BE2C (cell line): ENCODE measurements at regions not wholly inside any gene's neighbourhood (a gene's known extent, or its start where the extent isn't known, plus 50 kb on each side); places are given as distances from the start of the nearest gene placed in this dataset.

ENCODE experiments used
- DNase-seq: peaks from one replicate; pipeline ENCODE4 v3.0.0-alpha.2; 2020
- H3K27me3 ChIP-seq: fragments of 250-450 bp; sonication (Bioruptor Pico); 2 replicates; pipeline ENCODE4 v1.5.1; 2020; ENCODE audit warnings: mild to moderate bottlenecking
- H3K36me3 ChIP-seq: fragments of 250-450 bp; sonication (Bioruptor Pico); 2 replicates; pipeline ENCODE4 v1.5.1; 2020; ENCODE audit warnings: mild to moderate bottlenecking
- H3K4me1 ChIP-seq: fragments of 250-450 bp; sonication (Bioruptor Pico); 2 replicates; pipeline ENCODE4 v1.5.1; 2020
- H3K4me3 ChIP-seq: 2 replicates; pipeline ENCODE4 v1.5.1; 2011; ENCODE audit warnings: low read depth, low read length
- H3K9me3 ChIP-seq: fragments of 250-450 bp; sonication (Bioruptor Pico); 2 replicates; pipeline ENCODE4 v1.5.1; 2020
- CTCF ChIP-seq: IDR thresholded peaks from 2 replicates; pipeline ENCODE4 v1.5.1; 2012; ENCODE audit warnings: mild to moderate bottlenecking, low read depth, low read length

GRCh38 chr5:101608322-101608721, 687.8 kb downstream of the SLCO4C1 start:
- no peak for TF ChIP-seq CTCF
- no peak overlapping the region for H3K4me3 ChIP-seq

GRCh38 chr5:101605700-101606099, 690.4 kb downstream of the SLCO4C1 start:
- TF ChIP-seq CTCF: no peak

More at GRCh38 chr5:101608322-101608721, 687.8 kb downstream of the SLCO4C1 start:
- H3K27me3 ChIP-seq: no peaks in the 10 kb centered on the region
- no peaks in the 10 kb centered on the region; the same call in 1 of the 2 replicates for H3K4me1 ChIP-seq
- no peak for DNase-seq
- H3K9me3 ChIP-seq: no peaks in the 10 kb centered on the region
- no peaks in the 10 kb centered on the region for H3K36me3 ChIP-seq

GRCh38 chr5:101600614-101601013, 695.5 kb downstream of the SLCO4C1 start:
- no peak for TF ChIP-seq CTCF
- no peak overlapping the region for H3K4me3 ChIP-seq
- no peaks in the 10 kb centered on the region for H3K9me3 ChIP-seq
- no peaks in the 10 kb centered on the region for H3K27me3 ChIP-seq
- H3K4me1 ChIP-seq: no peaks in the 10 kb centered on the region
- no peaks in the 10 kb centered on the region for H3K36me3 ChIP-seq
- DNase-seq: no peak

More at GRCh38 chr5:101605700-101606099, 690.4 kb downstream of the SLCO4C1 start:
- Histone ChIP-seq H3K9me3 (no peaks in the 10 kb centered on the region), H3K4me3 (no peak overlapping the region), H3K4me1 (no peaks in the 10 kb centered on the region; the same call in 1 of the 2 replicates), H3K27me3 (no peaks in the 10 kb centered on the region), H3K36me3 (no peaks in the 10 kb centered on the region)
- no peak for DNase-seq

GRCh38 chr5:101590384-101590783, 687.3 kb upstream of the ST8SIA4 start:
- peak; percentile 80 for TF ChIP-seq CTCF
- Histone ChIP-seq H3K4me3 (no peak overlapping the region), H3K36me3 (no peaks in the 10 kb centered on the region), H3K27me3 (no peaks in the 10 kb centered on the region), H3K4me1 (peaks cover 7% of the 10 kb centered on the region), H3K9me3 (peaks cover 3% of the 10 kb centered on the region; the same call in 1 of the 2 replicates)
- DNase-seq: peak; percentile 44

GRCh38 chr5:101585366-101585765, 682.3 kb upstream of the ST8SIA4 start:
- Histone ChIP-seq H3K9me3 (no peaks in the 10 kb centered on the region), H3K4me1 (peaks cover 7% of the 10 kb centered on the region), H3K4me3 (no peak overlapping the region), H3K36me3 (no peaks in the 10 kb centered on the region), H3K27me3 (no peaks in the 10 kb centered on the region)
- no peak for TF ChIP-seq CTCF
- DNase-seq: no peak

- no peak for DNase-seq
- Histone ChIP-seq H3K36me3 (no peaks in the 10 kb centered on the region), H3K9me3 (no peaks in the 10 kb centered on the region), H3K4me1 (no peaks in the 10 kb centered on the region), H3K27me3 (no peaks in the 10 kb centered on the region), H3K4me3 (no peak overlapping the region)
- no peak for TF ChIP-seq CTCF
Measured at GRCh38 chr5:101580591-101580990, 677.5 kb upstream of the ST8SIA4 start.
